ENCODE measurements at regions not wholly inside any gene's neighbourhood (a gene's known extent, or its start where the extent isn't known, plus 50 kb on each side); places are given as distances from the start of the nearest gene placed in this dataset.

DNA sequence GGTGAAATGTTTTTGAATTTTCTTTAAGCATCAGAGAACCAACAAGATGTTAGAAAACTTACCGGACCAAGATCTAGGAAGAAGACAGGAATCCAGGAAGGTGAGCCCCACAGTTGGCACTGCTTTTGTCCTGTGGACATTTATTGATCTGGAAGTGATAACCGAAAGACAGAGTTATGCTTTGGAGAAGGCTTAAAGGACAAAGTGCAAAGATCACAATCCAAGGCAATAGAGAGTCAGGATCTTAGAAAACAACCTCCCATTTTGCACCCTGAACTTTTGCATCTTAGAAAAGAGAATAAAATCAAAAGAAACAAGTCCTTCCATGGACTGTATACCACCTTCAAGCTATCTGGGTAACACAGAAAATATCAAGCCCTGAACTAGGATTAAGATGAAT lies 129.4 kb upstream of the SRD5A2 start:
- TF ChIP-seq, protein P1, sequence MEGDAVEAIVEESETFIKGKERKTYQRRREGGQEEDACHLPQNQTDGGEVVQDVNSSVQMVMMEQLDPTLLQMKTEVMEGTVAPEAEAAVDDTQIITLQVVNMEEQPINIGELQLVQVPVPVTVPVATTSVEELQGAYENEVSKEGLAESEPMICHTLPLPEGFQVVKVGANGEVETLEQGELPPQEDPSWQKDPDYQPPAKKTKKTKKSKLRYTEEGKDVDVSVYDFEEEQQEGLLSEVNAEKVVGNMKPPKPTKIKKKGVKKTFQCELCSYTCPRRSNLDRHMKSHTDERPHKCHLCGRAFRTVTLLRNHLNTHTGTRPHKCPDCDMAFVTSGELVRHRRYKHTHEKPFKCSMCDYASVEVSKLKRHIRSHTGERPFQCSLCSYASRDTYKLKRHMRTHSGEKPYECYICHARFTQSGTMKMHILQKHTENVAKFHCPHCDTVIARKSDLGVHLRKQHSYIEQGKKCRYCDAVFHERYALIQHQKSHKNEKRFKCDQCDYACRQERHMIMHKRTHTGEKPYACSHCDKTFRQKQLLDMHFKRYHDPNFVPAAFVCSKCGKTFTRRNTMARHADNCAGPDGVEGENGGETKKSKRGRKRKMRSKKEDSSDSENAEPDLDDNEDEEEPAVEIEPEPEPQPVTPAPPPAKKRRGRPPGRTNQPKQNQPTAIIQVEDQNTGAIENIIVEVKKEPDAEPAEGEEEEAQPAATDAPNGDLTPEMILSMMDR (IDR thresholded peaks at IDR 0.05 in 4 of 5, conservative IDR thresholded peaks at IDR 0.05 in 1 of 5) = no peak
- TF ChIP-seq POLR2A (IDR thresholded peaks at IDR 0.05) = no peak
